Limb (tissue), 2 donors: ENCODE measurements at regions not wholly inside any gene's neighbourhood (a gene's known extent, or its start where the extent isn't known, plus 50 kb on each side); places are given as distances from the start of the nearest gene placed in this dataset.
A peak's percentile ranks its signal among the peaks of the same experiment; 100 is the strongest.

Experiments
- DNase-seq, 2 donors: peaks; one replicate each; pipeline ENCODE4 v3.0.0-alpha.2; 2016; ENCODE audit errors: extremely low spot score in 2 of 2

DNA sequence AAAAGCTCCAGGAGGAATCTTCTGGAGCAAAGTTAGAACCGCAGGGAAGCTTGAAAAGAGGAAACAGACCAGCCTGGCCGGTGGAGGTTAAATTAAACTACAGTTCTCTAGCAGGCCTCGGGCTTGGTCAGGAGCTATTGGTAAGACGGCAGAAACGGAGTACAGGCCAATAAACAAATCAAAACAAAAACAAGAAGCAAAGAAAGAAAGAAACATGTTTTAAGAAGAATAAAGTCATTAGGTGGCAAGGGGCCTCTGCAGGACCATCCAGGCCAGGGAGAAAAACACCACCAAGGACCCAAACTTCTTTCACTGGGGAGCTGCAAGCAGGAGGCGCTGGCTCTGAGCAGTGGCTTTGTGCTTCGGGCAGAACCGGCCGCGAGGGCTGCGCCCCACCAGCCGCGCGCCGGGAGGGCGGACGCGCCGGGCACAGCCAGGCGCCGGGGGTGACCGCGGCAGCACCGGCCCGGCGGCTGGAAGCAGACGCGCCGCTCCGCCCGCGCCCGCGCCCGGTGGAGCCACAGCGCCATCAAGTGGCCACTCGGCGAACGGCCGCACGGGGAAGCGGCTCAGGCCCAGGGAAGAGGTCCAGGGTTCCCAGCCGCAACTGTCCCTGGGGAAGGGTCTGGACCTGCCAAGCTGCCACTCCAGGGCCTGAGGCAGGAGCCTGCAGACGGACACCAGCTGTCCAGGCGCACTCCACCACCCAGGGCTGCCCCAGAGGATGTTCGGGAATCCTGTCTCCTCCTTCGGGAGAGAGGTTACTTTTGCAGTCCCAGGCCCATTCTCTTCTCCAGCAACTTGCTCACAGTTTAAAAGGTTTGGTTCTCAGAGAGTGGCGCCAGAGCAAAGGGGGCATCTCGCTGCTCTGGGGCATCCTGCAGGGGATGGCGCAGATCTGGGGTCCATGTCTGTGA lies 419.4 kb downstream of the SOX9 start:
- peak; percentile 57 to 93 for DNase-seq

DNA sequence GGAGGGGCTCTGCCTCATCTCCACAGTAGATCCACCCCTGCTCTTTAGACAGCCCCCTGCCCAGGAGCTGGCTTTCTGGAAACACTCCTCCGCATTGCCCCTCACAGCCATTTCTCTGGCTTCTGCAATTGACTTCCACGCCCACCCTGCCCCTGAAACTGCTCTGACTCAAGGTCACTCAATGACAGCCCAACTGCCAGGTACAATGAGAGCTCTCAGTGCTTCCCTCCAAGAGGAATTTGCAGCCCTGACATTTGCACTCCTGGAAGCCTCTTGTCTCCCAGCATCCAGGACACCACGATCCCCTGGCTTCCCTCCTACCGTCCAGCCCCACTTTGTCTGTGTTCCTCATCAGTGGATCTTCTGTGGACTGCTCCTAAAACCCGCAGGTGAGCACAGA lies 421.5 kb downstream of the SOX9 start:
- DNase-seq: no peak

DNA sequence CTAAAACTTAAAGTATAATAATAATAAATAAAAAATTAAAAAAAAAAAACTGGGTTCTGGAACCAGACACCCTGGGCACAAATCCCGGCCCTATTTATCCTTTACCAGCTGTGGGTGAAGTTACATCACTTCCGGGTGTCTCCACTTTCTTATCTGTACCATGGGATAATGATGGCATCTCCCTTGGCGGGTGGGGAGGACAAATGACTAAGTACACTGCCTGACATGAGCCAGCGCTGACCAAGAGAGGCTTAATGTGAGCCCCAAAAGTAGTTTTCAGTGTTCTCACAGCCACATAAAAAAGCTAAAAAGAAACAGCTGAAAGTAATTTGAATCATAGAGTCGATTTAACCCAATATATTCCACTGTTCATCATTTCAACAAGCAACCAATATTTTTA lies 424.9 kb downstream of the SOX9 start:
- no peak for DNase-seq

DNA sequence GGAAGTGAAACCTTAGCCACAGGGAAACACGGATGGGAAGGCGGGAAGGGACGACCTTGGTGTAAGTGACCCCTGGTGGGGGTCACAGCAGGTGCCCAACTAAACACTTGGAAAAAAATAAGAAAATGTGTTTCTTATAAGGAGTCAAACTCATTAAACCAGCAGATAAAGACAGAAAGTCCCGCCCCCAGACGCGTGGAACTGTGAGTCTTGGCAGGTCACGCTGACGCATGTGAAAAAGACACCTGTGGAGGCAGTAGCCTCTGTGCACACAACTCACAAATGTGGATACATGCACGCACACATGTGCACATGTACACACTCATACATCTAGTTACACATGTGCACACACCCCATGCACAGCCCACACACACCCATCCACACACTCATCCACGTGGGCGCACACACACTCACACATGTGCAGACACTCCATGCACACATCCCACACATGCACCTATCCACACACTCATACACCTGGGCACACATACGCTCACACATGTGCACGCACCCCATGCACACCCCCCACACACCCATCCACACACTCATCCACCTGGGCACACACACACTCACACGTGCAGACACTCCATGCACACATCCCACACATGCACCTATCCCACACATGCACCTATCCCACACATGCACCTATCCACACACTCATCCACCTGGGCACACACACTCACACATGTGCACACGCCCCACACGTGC lies 432.4 kb downstream of the SOX9 start:
- no peak for DNase-seq

DNA sequence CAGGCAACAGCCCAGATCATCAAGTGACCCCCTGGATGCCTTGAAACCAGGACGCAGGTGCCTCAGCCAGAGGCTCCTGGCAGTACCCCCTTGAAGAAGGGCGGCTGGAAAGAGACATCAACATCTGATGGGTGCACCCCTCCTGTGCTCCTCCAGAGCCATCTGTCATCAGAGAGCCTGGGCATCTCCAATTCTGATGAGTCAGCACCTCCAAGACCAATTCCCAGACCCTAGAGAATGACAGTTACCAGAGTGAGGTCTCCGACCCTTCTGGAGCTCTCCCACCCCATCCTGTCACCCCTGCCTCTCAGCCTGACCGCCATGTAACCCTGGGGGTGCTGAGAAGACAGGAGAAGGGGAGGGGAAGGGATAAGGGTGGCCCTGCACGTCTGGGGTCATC lies 433.7 kb downstream of the SOX9 start:
- no peak for DNase-seq

DNA sequence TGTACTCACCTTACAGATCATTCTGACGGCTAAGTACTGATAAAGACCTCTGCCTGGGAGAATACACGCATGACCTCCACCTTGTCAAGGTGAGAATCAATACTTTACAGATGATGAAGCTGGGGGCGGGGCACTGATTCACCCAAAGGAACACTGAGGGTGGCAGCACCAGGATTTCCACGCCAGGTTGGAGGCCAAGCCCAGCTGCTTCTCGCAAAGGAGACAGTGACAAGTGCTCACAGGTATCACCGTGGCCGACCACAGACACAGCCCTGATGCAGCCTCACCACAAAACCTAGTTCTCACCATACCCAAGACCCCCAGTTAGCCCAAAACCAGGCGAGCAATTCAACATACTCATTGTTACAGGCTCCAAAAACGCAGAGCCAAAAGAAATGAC lies 434.2 kb downstream of the SOX9 start:
- DNase-seq: no peak

DNA sequence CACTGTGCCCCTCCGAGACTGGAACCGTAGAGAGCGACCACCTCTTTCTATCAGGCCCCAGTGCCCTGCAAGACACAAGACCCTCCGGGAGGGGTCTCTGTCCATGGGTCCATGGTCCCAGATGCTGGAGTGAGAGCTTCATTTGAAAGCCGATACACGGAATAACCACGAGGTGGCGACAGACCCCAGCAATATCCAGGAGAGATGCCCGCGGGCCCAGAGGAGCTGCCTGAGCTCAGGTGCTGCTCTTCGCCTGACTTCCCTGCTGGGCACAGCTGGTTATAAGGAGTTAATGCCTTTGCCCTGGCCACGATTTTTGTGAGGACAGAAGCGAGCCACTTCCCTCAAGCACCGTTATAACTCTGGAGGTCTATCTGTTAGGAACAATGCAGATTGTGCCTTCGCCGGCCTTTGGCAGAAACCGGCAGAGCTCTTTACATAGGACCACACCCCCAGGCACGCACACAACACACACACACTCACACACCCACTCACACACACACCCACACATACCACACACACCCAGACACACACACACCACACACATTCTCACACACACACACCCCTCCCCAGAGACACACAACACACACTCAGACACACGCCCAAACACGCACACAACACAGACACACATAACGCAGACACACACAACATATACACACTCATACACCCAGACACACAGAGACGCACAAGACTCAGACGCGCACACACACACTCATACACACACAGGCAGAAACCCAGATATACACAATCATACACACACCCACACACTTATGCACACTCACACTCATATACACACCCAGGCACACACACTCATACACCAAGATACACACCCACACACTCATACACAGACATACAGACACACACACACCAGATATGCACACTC lies 436.4 kb downstream of the SOX9 start:
- peak; percentile 70 to 83 for DNase-seq

DNA sequence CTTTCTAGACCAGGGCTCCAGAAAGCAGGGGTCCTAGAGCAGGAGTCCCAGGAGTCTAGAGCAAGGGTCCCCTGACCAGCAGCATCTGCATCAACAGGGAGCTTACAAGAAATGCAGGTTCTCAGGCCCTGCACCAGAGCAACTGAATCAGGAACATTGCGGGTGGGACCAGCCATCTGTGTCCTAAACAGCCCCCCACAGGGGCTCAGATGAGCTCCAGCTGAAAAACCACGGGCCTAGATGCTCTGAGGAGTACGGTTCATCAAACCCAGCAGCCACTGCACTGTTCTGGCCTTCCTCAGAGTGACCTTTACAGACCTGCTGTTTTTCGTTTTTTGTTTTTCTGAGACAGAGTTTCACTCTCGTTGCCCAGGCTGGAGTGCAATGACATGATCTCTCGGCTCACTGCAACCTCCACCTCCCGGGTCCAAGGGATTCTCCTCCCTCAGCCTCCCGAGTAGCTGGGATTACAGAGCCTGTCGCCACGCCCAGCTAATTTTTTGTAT lies 438.2 kb downstream of the SOX9 start:
- no peak for DNase-seq

DNA sequence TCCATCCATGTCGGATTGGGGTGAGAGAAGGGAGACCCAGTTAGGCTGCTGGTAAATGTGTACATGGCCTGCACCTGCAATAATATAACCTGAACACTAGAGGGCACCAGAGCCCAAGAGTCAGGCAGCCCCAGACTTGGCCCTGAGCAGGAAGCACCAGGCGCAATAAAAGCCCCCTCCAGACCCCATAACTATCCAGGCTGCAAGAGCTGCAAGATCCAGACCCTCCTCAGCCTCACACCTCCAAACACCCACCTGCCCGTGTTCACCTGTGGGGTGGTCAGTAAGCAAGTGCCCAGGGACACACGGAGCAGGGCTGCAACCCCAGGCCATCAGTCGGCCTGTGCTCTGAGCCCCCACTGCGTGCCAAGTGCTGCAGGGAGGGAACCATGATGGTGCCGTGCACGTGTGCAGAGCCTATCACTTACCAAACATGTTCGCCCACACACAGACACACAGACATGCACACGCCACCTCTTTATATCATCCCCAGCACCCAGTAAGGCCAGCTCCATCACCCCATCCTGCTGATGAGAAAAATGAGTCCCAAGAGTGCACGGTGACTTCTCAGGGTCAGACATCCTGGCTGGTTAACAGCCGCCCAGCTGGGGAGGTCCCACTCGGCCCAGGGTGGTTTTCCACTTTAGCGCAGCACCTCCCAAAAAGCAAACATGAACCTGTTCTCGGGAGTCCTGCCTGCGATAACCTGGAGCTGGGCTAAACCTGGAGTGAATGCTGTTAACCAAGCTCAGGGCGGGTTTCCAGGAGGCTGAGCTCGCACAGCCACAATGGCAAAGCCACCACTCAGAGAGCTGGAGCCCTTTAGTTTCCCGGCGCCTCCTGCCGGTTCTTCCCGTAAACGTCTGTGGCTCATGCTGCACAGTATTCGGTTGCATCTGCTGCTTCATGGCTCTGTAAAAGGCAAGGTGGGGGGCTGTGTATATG lies 439.8 kb downstream of the SOX9 start:
- peak; percentile 72 to 79 for DNase-seq

DNA sequence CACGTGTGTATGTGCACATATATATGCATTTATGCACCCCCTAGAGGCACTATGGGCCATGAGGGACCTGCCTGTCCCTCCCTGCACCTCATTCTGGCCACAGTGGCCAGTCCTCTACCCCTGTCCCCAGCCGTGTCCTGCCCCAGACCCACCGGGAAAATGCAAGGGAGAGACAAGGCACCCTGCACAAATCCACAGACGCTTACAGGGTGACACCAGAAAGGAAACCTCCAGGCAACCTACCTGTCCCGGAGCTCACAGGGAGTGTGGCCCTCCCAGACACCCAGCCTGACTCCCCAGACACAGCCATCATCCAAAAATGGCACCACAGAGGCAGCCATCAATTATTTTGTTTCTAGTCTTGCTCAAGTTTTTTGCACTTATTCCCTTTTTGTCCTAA lies 440.4 kb downstream of the SOX9 start:
- DNase-seq: no peak

DNA sequence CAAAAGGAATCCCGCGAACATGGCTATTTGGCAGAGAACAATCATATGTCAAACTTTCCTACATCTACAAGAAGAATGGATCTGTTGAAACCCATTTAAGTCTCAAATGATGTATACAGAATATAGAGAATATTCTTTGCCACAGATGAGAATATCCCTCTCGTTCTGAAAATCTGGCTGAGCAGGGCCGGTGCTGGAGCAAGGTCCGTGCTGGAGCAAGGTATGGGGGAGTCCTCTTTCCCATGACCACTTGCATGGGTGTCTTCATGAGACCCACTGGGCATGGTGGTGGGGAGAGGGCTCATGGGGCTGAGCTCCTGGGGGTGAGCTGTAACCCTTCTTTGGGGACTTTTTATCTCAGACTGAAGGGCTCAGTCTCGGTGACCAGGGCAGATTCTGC lies 440.9 kb downstream of the SOX9 start:
- DNase-seq: no peak

DNA sequence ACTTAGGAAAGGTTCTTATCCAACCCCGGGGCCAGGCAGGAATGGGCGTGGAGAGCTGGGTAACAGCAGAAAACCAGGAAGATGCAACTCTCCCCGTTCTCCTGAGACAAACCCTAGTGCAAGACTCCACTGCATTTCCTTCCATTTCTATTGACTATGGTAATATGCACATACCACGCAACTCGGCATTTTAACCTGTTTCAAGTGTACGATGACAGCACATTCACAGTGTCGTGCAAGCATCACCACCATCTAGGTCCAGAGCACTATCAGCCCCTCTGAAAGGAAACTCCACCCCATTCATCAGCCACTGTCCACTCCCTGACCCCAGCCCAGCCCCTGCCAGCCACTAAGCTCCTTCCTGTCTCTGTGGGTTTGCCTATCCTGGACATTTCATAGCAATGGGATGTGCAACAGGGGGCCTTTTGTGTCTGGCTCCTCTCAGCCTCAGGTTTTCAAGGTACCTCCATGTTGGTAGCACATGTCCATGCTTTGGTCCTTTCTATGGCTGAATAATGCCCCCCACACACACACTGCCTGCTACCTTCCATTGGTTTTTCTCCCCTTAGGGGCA lies 441.9 kb downstream of the SOX9 start:
- DNase-seq: no peak

DNA sequence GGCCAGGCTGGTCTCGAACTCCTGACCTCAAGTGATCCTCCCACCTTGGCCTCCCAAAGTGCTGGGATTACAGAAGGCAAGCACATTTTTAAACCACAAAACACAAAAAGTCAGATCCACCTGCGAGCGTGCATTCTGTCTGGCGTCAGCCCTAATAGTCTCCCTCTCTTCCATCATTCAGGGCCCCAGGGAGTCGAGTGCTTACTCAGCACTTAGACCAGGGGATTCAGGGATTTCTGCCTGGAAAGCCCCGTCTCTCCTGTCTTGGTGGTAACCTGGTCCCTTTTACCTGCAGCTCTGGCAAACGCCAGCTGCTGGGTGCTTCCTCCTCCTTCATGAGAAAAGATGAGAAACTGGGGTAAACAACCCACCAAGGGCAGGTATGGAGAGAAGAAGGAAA lies 443.1 kb downstream of the SOX9 start:
- no peak for DNase-seq

DNA sequence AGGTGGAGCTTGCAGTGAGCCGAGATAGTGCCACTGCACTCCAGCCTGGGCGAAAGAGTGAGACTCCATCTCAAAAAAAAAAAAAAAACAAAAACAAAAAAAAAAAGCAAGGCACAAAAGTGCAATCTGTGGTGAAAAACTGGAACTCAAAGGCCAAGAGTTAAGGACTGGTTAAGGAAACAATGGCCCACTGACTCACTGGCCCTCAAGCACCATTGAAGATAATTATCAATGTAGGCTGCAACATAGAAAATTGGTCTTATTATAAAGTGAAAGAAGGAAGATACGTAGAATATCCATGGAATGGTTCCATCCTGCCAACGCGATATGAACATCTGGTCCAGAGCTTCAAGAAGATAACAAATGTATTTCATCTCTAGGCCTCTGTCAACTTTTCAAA lies 444.2 kb downstream of the SOX9 start:
- DNase-seq: no peak

DNA sequence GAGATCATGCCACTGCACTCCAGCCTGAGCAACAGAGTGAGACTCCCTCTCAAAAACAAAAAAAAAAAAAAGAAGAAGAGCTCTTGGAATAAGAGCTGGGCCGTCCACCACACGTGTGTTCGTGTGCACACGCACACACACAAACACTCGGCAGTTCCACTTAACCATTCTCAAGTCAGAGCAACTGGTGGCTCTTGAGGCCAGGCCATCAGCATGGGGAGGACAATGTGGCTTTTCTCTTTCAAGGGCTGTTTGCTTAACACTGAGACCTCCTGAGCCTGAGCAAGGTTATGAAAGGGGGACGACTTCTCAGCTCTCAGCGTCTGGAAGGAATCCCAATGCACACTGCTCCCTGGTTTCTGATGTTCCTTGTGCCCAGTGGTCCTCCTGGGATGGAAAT lies 444.9 kb downstream of the SOX9 start:
- no peak for DNase-seq

DNA sequence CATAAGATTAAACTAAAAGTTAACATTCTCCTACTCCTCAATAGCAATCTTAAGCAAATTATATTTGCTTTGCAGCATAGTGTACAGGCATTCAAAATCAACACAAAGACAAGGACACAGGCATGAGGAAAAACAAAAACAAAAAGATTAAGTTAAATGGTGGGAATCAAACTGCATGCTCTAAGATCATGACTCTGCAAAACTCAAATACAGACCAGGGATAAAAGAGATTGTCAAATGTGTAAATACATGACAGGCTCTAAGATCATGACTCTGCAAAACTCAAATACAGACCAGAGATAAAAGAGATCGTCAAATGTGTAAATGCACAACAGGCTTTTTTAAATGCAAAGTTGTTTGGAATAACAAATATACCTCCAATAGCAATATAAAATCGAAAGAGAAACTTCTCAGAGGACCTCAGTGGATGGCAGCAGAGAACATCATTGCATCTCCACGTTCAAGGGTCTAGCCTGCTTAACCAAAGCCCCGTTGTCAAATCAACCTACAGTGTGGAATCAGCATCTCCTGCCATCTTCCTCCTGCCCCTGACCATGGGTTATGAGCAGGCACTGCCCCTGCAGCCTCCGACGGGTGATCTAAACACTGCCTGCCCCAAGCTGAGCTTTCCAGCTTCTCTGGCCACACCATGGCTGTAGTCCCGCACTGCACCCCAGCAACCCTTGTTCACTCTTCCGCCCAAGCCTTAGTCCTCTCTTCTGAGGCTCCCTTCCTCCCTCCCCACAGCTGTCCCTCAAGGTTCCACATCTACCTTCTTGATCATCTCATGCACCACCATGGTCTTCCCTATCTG lies 446.1 kb downstream of the SOX9 start:
- no peak for DNase-seq

DNA sequence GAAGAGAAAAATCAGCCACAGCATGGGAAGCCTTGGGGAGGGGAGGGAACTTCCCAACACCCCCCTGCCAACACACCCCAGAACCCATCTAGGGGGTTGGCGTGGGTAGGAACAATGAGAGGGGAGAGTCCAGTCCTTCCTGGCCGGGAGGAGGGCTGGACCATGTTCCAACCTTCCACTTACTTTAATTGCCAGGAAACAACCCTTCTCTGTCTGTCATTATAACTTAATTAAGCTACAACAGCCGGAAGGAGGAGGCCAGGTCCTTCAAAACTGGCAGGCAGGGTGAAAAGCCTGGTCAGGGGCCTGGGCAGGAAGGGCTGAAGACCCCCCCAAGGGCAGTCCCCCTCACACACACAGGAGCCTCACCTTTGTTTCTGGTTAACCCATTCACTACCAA lies 447.0 kb downstream of the SOX9 start:
- no peak for DNase-seq

DNA sequence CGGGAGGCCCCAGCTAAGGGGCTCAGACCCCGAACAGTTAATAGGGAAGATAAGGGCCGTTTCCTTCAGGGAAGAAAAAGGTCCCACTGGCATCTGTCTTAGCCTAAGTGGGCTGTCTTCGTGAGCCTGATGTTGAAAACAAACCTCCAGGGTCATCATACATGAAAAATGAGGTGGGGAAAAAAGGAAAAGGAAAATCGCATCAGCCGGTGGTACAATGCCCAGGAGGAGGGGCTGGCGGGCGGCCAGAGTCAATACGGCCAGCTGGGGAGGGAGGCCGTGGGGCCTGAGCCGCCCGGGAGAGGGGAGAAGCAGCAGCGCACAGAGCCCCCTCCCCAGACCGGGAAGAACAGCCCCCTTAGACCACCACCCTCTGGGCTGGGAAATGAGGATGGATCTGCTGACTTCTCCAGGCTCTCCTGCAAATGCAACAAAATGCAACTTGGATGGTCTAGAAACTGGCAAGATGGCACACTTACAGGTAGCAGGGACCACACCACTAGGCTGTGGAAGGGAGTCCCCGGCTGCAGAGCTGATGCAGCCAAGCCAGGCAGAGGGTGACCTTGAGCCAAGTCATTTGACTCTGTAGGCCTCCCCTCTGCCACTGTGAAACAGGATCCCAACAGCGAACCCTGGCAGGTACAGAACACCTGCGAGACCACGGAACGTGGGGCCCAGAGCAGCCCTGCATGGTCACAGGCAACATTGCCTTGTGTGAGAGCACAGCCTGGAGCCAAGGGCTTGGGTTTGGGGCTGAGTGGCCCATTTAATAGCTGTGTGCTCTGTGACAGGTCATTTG lies 448.5 kb downstream of the SOX9 start:
- peak in 1 of 2 donors; percentile 63 for DNase-seq
